Gastroesophageal sphincter (tissue), 3 donors: ENCODE measurements at regions not wholly inside any gene's neighbourhood (a gene's known extent, or its start where the extent isn't known, plus 50 kb on each side); places are given as distances from the start of the nearest gene placed in this dataset.

Experiments used
- CTCF ChIP-seq, 4 experiments: fragments of 200-600 bp in 2 of 4; fragments of 450-650 bp in 2 of 4; sonication (generic) in 1 of 4; IDR thresholded peaks; one replicate each; pipeline ENCODE4 v1.5.1; 2017 to 2019; ENCODE audit warnings: antibody characterized with exemption in 4 of 4, mild to moderate bottlenecking in 2 of 4, moderate library complexity in 2 of 4
- POLR2A ChIP-seq, 2 donors: fragments of 450-650 bp; IDR thresholded peaks; one replicate each; pipeline ENCODE4 v1.6.1; 2017; ENCODE audit warnings: antibody characterized with exemption in 2 of 2, mild to moderate bottlenecking in 2 of 2, moderate library complexity in 1 of 2

- no peak for TF ChIP-seq CTCF (IDR thresholded peaks at IDR 0.05)
- TF ChIP-seq POLR2A (IDR thresholded peaks at IDR 0.05) = no peak
These were observed 108.6 kb upstream of the IRX2 start for GRCh38 chr5:2860101-2860500.
